SKM-1 treated with dmso at 0.1 percent for 144 hours (cell line): ENCODE measurements at regions not wholly inside any gene's neighbourhood (a gene's known extent, or its start where the extent isn't known, plus 50 kb on each side); places are given as distances from the start of the nearest gene placed in this dataset.
A peak's percentile ranks its signal among the peaks of the same experiment; 100 is the strongest.

Source experiments
- DNase-seq: peaks from one replicate; lab custom pipeline; 2025; ENCODE audit not compliant: unreplicated experiment; lab: John Stamatoyannopoulos, UW

DNA sequence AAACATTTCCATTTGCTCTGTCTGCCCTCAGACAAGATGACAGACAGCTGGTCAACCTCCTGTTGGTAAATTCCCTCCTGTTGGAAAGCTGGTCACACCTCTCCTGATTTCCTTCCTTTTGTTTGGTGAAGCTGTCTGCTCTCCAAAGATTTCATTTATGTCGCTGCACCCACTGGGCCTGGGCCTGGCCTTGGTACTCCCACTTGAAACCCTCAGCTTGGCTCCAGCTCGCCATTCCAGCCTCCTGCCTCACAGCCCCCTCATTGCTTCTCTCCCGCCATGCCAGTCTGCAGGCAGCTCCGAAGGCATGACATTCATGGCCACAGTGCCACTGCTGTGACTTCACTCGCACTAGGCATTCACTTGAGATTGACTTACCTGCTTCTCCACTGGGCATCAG, 451.8 kb downstream of the VRK1 start:
- DNase-seq, result no peak

DNA sequence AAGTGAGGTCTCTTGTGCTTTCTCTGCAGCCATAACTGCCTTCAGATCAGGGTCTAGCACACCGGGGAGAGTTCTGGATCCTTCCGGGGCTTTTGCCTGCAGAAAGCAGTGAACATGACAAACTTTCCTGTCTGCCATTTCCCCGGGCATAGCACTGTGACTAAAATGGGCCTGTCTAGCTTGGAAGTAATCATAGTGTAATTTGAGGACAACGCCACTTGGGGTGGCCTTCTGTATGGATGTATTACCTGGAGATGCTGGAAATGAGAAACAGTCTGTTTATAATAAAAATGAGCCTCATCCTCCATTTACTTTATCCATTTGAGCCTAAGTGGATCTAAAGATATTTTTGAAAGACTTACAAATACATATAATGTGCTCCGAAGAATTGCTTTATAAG, 453.7 kb downstream of the VRK1 start:
- no peak for DNase-seq

DNA sequence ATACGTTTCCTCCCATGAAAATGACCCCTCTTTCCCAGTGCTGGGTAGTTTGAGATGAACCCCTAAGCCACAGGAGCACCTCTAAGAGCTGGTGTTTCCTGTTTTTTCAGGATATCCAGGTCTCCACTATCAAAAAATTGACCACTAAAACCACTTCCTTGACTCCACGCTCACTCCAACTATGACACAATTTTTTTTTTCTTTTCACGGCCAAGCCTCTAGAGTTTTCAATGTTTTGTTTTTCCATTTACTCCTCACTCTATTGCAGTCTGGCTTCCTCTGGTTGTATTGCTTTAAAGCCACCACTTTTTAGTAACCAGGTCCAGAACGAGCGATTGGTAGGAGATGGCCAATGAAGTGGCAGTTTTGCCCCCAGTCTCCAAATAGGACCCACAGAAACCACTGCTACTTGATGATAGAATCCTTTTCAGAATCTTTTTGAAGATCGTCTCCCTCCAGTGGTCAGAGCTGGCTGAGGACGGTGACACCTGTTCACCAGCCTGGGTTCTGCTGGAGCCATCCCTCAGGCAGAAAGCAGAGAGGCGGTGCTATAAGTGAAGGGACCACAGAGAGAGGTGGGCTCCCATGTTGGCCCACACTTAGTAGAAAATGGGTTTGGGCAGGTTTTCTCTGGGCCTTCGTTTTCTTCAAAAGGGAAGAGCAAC, 454.4 kb downstream of the VRK1 start:
- DNase-seq, result no peak

DNA sequence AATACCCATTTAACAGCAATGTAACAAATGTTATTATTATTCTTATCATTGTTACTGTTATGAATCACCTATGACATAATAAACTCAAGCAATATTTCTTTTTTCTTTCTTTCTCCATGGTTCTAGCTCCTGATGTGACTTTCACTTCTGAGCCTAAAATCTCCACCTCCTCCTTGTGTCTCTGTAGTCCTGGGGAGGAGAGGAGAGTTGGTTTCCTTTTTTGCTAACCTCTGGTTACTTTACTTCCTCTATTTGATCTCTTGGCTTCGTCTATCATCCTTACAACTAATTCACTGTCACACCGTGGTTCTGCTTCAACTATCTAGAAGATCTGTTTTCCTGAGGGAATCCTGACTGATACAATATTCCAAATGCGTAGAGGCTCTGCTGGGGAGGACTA, 456.6 kb downstream of the VRK1 start:
- peak; percentile 3 for DNase-seq

DNA sequence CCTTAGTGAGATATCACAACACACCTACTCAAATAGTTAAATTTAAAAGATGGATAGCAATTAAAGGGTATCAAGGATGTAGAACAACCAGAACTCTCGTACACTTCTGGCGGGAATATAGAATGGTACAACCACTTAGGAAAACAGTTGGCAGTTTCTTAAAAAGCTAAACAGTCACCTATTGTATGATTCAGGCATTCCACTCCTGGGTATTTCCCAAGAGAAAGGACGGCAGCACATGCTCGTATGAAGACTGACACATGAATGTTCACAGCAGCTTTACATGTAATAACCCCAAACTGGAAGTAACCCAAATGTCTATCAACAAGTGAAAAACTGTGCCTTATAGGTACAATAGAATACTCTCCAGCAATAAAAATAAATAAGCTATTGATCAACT, 465.2 kb downstream of the VRK1 start:
- no peak for DNase-seq

- no peak for DNase-seq
Measured at GRCh38 chr14:97264516-97265230, 467.5 kb downstream of the VRK1 start.

DNA sequence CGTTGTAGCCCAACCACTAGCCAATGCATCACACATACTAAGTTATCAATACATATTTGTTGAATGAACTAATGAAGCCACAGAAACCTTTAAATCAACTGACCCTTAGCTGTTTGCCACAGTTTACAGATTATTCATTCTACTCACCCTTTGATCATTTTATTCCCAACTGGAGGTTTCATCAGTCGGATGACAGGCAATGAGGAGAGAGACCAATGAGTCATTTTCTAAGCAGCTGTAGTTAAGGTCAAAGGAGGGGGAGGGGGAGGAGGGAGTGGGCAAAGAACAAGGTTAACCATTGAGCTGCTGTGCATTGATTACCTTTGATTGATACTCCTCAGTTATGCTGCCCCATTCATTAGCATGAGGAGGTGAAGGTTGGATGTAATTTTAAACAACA, 469.5 kb downstream of the VRK1 start:
- no peak for DNase-seq

GRCh38 chr14:97267509-97267908, 470.3 kb downstream of the VRK1 start:
- no peak for DNase-seq

- no peak for DNase-seq
Measured at GRCh38 chr14:97268097-97268496, 470.9 kb downstream of the VRK1 start.

DNA sequence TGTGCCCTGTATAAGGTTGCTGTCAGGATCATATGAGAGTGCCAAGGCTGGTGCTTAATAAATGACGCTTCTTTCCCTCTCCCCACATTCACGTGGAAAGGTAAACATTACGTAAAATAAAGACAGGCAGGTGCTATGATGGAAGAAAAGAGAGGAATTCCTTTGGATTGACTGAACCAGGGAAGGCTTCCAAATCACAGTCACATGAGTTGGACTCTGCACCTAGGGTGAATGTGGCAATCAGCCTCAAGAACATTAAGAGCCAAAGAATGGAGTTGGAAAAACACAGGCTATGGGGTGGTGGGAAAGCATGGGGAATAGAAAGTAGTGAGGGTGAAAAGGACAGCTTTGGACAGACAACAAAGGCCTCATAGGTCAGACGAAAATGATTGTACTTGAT, 473.1 kb downstream of the VRK1 start:
- DNase-seq, result no peak

DNA sequence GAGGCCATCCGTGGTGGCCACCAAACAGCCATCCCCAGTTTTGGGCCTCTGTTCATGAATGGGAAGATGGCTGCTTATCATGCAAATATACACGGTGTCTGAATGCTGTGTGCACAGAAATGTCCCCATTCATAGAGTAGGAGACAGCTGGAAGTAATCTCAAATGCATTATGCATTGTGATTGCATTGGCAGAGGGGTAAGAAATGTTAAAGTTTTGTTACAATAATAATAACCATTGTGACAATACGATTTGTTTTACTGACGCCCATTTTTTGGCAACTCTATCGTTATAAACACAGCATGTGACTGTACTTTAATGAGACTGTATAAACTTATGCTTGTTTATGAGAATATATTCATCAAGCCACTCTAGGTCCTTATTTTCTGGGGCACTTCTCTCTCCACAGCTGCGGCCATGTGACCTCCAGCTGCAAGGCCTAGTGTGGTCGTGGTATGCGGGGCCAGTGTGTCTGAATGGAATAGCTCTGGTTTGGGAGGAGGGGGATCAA, 474.3 kb downstream of the VRK1 start:
- DNase-seq, result no peak

GRCh38 chr14:97273540-97273939, 476.4 kb downstream of the VRK1 start:
- no peak for DNase-seq

GRCh38 chr14:97274626-97275025, 477.4 kb downstream of the VRK1 start:
- DNase-seq, result no peak

- no peak for DNase-seq
Measured at GRCh38 chr14:97275276-97275675, 478.1 kb downstream of the VRK1 start.

DNA sequence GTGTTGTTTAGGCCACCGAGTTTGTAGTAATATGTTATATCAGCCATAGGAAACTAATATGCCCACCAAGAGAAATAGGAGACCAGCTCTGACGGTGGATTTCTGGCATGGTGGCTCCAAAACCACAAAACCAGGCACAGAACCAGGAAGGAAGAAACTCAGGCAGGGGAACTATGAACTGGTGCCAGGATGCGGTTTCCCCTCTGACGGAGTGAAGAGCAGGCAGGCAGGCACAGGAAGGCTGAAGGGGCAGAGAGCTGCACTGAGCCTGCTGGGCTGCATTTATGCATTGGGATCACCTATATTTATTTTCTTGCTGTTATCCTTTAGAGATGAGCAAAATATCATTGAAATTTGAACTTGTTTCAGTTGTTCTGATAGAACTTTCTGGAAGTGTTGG, 479.4 kb downstream of the VRK1 start:
- DNase-seq, result no peak

DNA sequence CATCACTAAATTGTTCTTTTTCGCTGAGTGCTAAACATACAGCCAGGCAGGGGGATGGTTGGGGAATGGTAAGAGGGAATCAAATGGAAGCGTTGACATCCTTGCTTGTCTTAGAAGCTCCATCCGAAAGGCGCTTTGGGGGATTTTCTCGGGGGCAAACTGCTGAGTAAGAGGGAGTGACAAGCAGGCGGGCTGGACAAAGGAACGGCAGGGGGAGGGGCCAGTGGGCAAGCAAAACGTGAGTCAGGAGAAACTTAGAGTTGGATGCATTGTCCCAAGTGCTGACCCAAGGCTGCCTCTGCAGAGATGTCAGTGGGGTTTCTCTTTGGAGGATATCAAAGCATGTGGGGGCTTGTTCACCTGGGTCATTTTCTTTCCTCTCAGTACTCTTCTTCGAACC, 480.5 kb downstream of the VRK1 start:
- DNase-seq, result no peak

DNA sequence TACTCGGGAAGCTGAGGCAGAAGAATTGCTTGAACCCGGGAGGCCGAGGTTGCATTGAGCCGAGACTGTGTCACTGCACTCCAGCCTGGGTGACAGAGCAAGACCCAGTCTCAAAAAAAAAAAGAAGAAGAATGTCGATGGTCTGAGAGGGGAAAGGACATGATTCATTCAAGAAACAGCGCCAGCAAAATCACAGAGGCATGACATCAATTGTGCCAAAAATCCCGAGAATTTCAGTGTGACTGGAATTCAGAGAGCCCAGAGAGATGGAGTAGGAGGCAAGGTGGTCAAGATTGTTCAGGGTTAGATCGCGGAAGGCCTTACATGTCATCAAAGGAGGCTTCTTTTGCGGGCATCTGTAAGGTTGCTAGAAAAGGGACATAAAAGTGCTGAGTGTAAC, 483.3 kb downstream of the VRK1 start:
- DNase-seq, result no peak

DNA sequence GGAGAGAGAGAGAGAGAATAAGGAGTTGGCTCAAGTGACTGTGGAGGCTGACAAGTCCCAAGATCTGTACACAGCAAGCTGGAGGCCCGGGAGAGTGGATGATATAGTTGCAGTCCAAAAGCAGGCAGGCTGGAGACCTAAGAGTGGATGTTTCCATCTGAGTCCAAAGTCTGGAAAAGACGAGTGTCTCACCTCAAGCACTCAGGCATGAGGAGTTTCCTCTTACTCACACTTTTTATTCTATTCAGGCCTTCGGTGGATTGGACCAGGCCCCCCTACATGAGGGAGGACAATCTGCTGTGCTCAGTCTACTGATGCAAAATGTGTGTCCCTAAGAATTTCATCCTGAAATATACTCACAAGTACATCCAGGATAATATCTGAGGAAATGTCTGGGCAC, 484.6 kb downstream of the VRK1 start:
- no peak for DNase-seq

DNA sequence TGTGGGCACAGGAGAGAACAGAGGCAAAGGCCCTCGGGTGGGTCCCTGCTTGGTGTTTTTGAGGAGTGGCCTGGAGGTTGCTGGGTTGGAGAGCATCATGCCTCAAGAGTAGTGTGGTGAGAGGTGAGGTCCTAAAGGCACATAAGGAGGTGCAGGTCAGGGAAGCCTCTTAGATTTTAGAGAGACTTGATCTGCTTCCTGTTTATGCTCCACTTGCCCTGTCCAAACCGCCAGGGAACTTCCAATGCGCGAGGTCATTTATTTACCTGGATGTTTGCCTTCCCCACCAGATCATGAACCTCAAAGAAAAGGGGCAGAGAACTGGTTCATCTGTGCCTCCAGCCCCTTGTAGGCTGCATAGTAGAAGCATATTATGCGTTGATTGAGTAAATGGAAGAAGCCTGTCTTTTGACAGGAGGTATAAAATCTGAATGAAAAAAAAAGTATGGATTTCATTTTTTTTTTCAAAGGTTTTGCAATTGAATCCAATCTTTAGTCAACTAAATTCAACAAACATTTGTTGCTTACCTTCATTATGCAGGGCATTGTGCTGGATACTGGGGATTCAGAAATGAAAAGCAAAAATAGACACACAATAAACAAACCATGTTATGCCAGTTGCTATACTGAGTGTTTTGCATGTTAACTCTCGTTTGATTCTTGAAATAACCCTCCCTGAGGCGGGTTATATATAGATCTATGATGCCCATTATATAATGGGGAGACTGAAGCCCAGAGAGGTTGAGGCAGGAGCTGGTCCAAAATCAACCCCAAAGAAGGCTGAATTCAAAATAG, 485.2 kb downstream of the VRK1 start:
- DNase-seq, result no peak

- DNase-seq, result no peak
Measured at GRCh38 chr14:97283005-97283403, 485.8 kb downstream of the VRK1 start.

DNA sequence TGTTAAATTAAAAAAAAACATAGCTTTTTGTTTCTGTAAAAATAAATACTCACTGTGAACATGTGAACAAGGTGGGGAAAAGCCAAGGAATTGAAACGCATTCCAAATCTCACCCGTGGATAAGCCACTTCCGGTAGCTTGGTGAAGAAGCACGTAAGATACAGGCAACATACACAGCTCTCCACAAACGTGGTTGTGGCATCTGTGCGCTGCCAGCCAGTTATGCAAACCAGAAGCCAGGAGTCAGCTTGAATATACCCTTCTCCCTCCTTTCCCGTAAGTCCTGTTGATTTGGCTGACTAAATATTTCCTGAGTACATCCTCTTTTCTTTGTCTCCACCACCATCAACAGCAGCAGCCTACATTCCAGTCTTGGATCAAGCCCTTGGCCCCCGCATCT, 486.2 kb downstream of the VRK1 start:
- no peak for DNase-seq

- no peak for DNase-seq
Measured at GRCh38 chr14:97283841-97284240, 486.7 kb downstream of the VRK1 start.
